Panc1 (cell line): ENCODE measurements at regions not wholly inside any gene's neighbourhood (a gene's known extent, or its start where the extent isn't known, plus 50 kb on each side); places are given as distances from the start of the nearest gene placed in this dataset.

Source experiments
- CTCF ChIP-seq: fragments of 450-650 bp; IDR thresholded peaks from 2 replicates; pipeline ENCODE4 v1.5.1; 2017; ENCODE audit warnings: mild to moderate bottlenecking
- REST ChIP-seq, 2 experiments: IDR thresholded peaks; 2 replicates each; pipeline ENCODE4 v1.6.1; 2011 to 2012; ENCODE audit warnings: low read depth in 2 of 2, control low read depth in 1 of 2, low read length in 1 of 2, mild to moderate bottlenecking in 1 of 2, moderate library complexity in 1 of 2; ENCODE audit not compliant: insufficient read depth in 1 of 2

- TF ChIP-seq CTCF (no peak), REST (IDR thresholded peaks at IDR 0.05; ENCODE audit: insufficient read depth in 1 of 2, low read depth in 2 of 2, low read length in 1 of 2) (no peak)
These were observed 209.2 kb upstream of the LHX5 start for GRCh38 chr12:113680868-113681267.
